ENCODE measurements at regions not wholly inside any gene's neighbourhood (a gene's known extent, or its start where the extent isn't known, plus 50 kb on each side); places are given as distances from the start of the nearest gene placed in this dataset. TPM values are rescaled to one million over a fixed set of nuclear protein-coding genes. Genes with fewer than 3 reads are reported as not detected.

DNA sequence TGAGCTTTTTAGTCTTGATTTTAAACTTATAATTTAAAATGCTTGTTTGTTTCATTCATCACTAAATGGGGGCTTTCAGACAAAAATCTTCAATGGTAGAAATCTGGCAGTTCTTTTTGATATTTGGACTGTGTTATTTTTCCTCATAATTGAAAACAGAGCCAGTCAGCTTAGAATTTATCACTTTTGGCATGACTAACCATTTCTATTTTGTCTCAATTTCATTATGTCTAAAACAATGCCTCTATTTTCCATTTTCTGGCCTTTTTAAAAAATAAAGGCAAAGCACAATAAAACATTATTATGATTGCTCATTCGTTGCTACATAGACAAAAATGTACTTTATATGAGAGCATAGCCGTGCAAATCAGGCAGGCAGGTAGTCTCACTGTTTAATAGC, 434.5 kb downstream of the XIRP2 start:
- H3K36me3 ChIP-seq (ENCODE audit: control insufficient read depth in 4 of 4, insufficient read depth in 4 of 4, low read length in 4 of 4) = no peaks in the 10 kb centered on the region
- H3K4me3 ChIP-seq = no peak overlapping the region
- no peak for ATAC-seq (ENCODE audit: insufficient read depth, low FRiP score)
- H3K4me1 ChIP-seq (ENCODE audit: control insufficient read depth in 5 of 5, insufficient read depth in 5 of 5, low read length in 5 of 5) = no peaks in the 10 kb centered on the region
- H3K9me3 ChIP-seq (ENCODE audit: control insufficient read depth in 4 of 4, insufficient read depth in 3 of 4, low read length in 3 of 4) = peaks cover 0 to 3% (median 0%) of the 10 kb centered on the region in 4 donors
- DNase-seq = no peak
- H3K9ac ChIP-seq (ENCODE audit: insufficient read depth in 1 of 2, low read length in 2 of 2) = no peak overlapping the region
- no peak overlapping the region for H3K27ac ChIP-seq (ENCODE audit: low read depth in 1 of 2, low read length in 1 of 2)
- TF ChIP-seq, protein P1, sequence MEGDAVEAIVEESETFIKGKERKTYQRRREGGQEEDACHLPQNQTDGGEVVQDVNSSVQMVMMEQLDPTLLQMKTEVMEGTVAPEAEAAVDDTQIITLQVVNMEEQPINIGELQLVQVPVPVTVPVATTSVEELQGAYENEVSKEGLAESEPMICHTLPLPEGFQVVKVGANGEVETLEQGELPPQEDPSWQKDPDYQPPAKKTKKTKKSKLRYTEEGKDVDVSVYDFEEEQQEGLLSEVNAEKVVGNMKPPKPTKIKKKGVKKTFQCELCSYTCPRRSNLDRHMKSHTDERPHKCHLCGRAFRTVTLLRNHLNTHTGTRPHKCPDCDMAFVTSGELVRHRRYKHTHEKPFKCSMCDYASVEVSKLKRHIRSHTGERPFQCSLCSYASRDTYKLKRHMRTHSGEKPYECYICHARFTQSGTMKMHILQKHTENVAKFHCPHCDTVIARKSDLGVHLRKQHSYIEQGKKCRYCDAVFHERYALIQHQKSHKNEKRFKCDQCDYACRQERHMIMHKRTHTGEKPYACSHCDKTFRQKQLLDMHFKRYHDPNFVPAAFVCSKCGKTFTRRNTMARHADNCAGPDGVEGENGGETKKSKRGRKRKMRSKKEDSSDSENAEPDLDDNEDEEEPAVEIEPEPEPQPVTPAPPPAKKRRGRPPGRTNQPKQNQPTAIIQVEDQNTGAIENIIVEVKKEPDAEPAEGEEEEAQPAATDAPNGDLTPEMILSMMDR (IDR thresholded peaks at IDR 0.05; ENCODE audit: control extremely low read depth, extremely low read depth) = no peak
- H3K27me3 ChIP-seq (ENCODE audit: control insufficient read depth in 3 of 3, insufficient read depth in 3 of 3, low read length in 2 of 3) = no peaks in the 10 kb centered on the region
- WGBS, 2 donors = 86 to 97% methylated on average over 2 of the region's 2 CpGs

DNA sequence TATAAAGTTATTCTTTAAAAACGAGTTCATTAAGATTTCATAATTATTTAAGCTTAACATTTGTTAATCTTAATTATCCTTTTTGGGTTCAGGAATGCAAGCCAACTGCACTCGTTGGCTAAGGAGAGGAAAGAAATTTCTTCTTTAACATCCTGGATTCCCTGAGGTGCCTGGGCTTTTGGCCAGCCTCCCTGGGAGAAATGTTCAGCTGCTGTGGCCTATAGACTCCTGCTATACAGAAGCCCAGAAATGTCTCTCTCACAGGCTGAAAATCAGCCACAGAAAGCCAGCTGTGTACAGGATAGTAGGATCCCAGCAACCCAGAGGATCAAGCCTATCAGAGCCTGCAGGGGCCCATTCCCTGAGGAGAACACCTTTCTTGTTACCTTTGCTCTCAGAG, 430.3 kb downstream of the XIRP2 start:
- Histone ChIP-seq H3K4me3 (no peak overlapping the region), H3K4me1 (ENCODE audit: control insufficient read depth in 5 of 5, insufficient read depth in 5 of 5, low read length in 5 of 5) (no peaks in the 10 kb centered on the region), H3K27ac (ENCODE audit: low read depth in 1 of 2, low read length in 1 of 2) (no peak overlapping the region), H3K9ac (ENCODE audit: insufficient read depth in 1 of 2, low read length in 2 of 2) (no peak overlapping the region), H3K27me3 (ENCODE audit: control insufficient read depth in 3 of 3, insufficient read depth in 3 of 3, low read length in 2 of 3) (no peaks in the 10 kb centered on the region), H3K36me3 (ENCODE audit: control insufficient read depth in 4 of 4, insufficient read depth in 4 of 4, low read length in 4 of 4) (no peaks in the 10 kb centered on the region), H3K9me3 (ENCODE audit: control insufficient read depth in 4 of 4, insufficient read depth in 3 of 4, low read length in 3 of 4) (peaks cover 0 to 3% (median 0%) of the 10 kb centered on the region in 4 donors)
- 68 to 81% methylated on average over 2 of the region's 2 CpGs for WGBS, 2 donors
- ATAC-seq (ENCODE audit: insufficient read depth, low FRiP score) = no peak
- TF ChIP-seq, protein P1 (IDR thresholded peaks at IDR 0.05; ENCODE audit: control extremely low read depth, extremely low read depth) = no peak
- DNase-seq = no peak

DNA sequence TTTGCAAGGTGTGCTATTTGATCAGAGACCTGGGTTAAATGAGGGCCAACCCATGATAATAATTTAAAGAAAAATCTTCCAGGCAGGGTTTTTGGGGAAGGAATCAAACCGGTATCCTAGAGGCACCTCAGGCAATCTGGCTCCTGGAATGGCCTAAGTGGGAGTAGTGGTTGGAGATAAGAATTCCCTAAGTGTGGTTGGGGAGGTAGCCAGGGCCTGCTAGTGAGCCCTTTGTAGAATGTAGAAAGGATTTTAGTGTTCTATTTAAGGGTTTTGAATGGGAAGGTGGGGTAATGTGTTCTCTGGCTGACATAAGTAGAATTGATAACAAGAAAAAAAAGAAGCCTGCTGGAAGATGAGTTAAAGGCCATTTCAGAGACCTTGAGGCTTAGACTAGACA, 422.2 kb downstream of the XIRP2 start:
- H3K27me3 ChIP-seq (ENCODE audit: control insufficient read depth in 3 of 3, insufficient read depth in 3 of 3, low read length in 2 of 3) = no peaks in the 10 kb centered on the region
- H3K36me3 ChIP-seq (ENCODE audit: control insufficient read depth in 4 of 4, insufficient read depth in 4 of 4, low read length in 4 of 4) = no peaks in the 10 kb centered on the region
- no peak overlapping the region for H3K4me3 ChIP-seq
- WGBS, 2 donors = 54 to 63% methylated on average over 1 of the region's 1 CpG
- no peak overlapping the region for H3K27ac ChIP-seq (ENCODE audit: low read depth in 1 of 2, low read length in 1 of 2)
- no peak for DNase-seq
- no peak overlapping the region for H3K9ac ChIP-seq (ENCODE audit: insufficient read depth in 1 of 2, low read length in 2 of 2)
- TF ChIP-seq, protein P1 (IDR thresholded peaks at IDR 0.05; ENCODE audit: control extremely low read depth, extremely low read depth) = no peak
- H3K4me1 ChIP-seq (ENCODE audit: control insufficient read depth in 5 of 5, insufficient read depth in 5 of 5, low read length in 5 of 5) = no peaks in the 10 kb centered on the region
- ATAC-seq (ENCODE audit: insufficient read depth, low FRiP score) = no peak
- H3K9me3 ChIP-seq (ENCODE audit: control insufficient read depth in 4 of 4, insufficient read depth in 3 of 4, low read length in 3 of 4) = no peaks in the 10 kb centered on the region

Small RNA genes lying in the stretch of these regions (small RNA-seq; reads per million reads assigned to genes)
- gene RNU7-148P (ENCODE audit: low replicate concordance) = not detected
